IMR-90 (cell line): ENCODE measurements at regions not wholly inside any gene's neighbourhood (a gene's known extent, or its start where the extent isn't known, plus 50 kb on each side); places are given as distances from the start of the nearest gene placed in this dataset.

ENCODE experiments used
- ATAC-seq: fragments of 200-7000 bp; cut with Tn5 transposase; 2 replicates; pipeline ENCODE4 v1.9.1; 2020; ENCODE audit warnings: low read depth, mild to moderate bottlenecking, moderate library complexity
- BruUV-seq: library from RNA; stranded (reverse); fragments of 400-500 nt; replicated peaks from 2 replicates; lab custom pipeline; 2021; lab: Mats Ljungman, UMichigan
- CTCF ChIA-PET: fragments of 300-600 bp; formaldehyde crosslinking; extraction: SDS; loops from one replicate; lab custom pipeline; 2021; ENCODE audit warnings: antibody characterized with exemption; lab: Yijun Ruan, JAX
- POLR2A ChIA-PET: fragments of 300-600 bp; sonication (Branson Sonifier 250); formaldehyde crosslinking; loops from one replicate; lab custom pipeline; 2022; ENCODE audit warnings: antibody characterized with exemption; ENCODE audit not compliant: unreplicated experiment; lab: Charles Lee
- DNase-seq: peaks from one replicate; pipeline ENCODE4 v3.0.0; 2013
- H2AFZ ChIP-seq: replicated peaks from 2 replicates; pipeline ENCODE3; 2013; ENCODE audit warnings: low read length, mild to moderate bottlenecking; ENCODE audit not compliant: poor library complexity
- H2AK5ac ChIP-seq: 2 replicates; pipeline ENCODE4 v1.6.1; 2013; ENCODE audit warnings: low read depth, low read length, inconsistent platforms
- H2AK9ac ChIP-seq: replicated peaks from 2 replicates; pipeline ENCODE3; 2013; ENCODE audit warnings: mild to moderate bottlenecking, low read depth, low read length, moderate library complexity; ENCODE audit not compliant: poor library complexity
- H2BK120ac ChIP-seq: 2 replicates; pipeline ENCODE4 v1.6.1; 2013; ENCODE audit warnings: low read depth, low read length, inconsistent platforms
- H2BK15ac ChIP-seq: 3 replicates; pipeline ENCODE4 v1.6.1; 2013; ENCODE audit warnings: low read depth, low read length, inconsistent platforms
- H2BK20ac ChIP-seq: 2 replicates; pipeline ENCODE4 v1.6.1; 2013; ENCODE audit warnings: low read depth, mild to moderate bottlenecking, inconsistent platforms, low read length, moderate library complexity
- H2BK5ac ChIP-seq: 2 replicates; pipeline ENCODE4 v1.6.1; 2013; ENCODE audit warnings: mild to moderate bottlenecking, low read depth, low read length, inconsistent platforms; ENCODE audit not compliant: poor library complexity, severe bottlenecking
- H3K14ac ChIP-seq: replicated peaks from 2 replicates; pipeline ENCODE4 v1.6.1; 2013; ENCODE audit warnings: low read depth, low read length, inconsistent platforms
- H3K18ac ChIP-seq: 2 replicates; pipeline ENCODE4 v1.6.1; 2013; ENCODE audit warnings: low read depth, low read length, control low read depth
- H3K23ac ChIP-seq: 2 replicates; pipeline ENCODE4 v1.6.1; 2013; ENCODE audit warnings: low read depth, low read length, inconsistent platforms
- H3K27ac ChIP-seq: 2 replicates; pipeline ENCODE4 v1.5.1; 2013; ENCODE audit warnings: mild to moderate bottlenecking, control low read depth, low read length; ENCODE audit not compliant: insufficient read depth
- H3K27me3 ChIP-seq: 2 replicates; pipeline ENCODE4 v1.6.1; 2013; ENCODE audit warnings: low read length; ENCODE audit not compliant: control insufficient read depth, insufficient read depth
- H3K36me3 ChIP-seq: 2 replicates; pipeline ENCODE4 v1.6.1; 2013; ENCODE audit warnings: low read length, mixed read lengths; ENCODE audit not compliant: control insufficient read depth, insufficient read depth
- H3K4ac ChIP-seq: 2 replicates; pipeline ENCODE4 v1.6.1; 2013; ENCODE audit warnings: low read depth, low read length, inconsistent platforms
- H3K4me1 ChIP-seq: 2 replicates; pipeline ENCODE4 v1.6.1; 2013; ENCODE audit warnings: low read length, mixed read lengths; ENCODE audit not compliant: control insufficient read depth, insufficient read depth
- H3K4me2 ChIP-seq: 2 replicates; pipeline ENCODE4 v1.6.1; 2013; ENCODE audit warnings: low read depth, mild to moderate bottlenecking, control low read depth, low read length, moderate library complexity
- H3K4me3 ChIP-seq: 2 replicates; pipeline ENCODE4 v1.5.1; 2013; ENCODE audit warnings: low read depth, mild to moderate bottlenecking, control low read depth, low read length, moderate library complexity; ENCODE audit not compliant: insufficient read depth
- H3K56ac ChIP-seq: 2 replicates; pipeline ENCODE4 v1.6.1; 2013; ENCODE audit warnings: low read length, inconsistent platforms; ENCODE audit not compliant: insufficient read depth; ENCODE audit errors: extremely low read depth
- H3K79me1 ChIP-seq, 2 experiments: 2 replicates each; pipeline ENCODE4 v1.6.1; 2013; ENCODE audit warnings: low read length in 2 of 2, inconsistent platforms in 1 of 2, low read depth in 1 of 2
- H3K9ac ChIP-seq: 2 replicates; pipeline ENCODE4 v1.6.1; 2013; ENCODE audit warnings: low read depth, low read length, control low read depth
- H3K9me1 ChIP-seq: 2 replicates; pipeline ENCODE4 v1.6.1; 2013; ENCODE audit warnings: low read length, inconsistent platforms; ENCODE audit not compliant: insufficient read depth
- H3K9me3 ChIP-seq: 2 replicates; pipeline ENCODE4 v1.6.1; 2013; ENCODE audit warnings: low read length; ENCODE audit not compliant: control insufficient read depth, insufficient read depth
- H4K20me1 ChIP-seq: 2 replicates; pipeline ENCODE4 v1.6.1; 2013; ENCODE audit warnings: low read length, inconsistent platforms; ENCODE audit not compliant: insufficient read depth
- H4K5ac ChIP-seq: 2 replicates; pipeline ENCODE4 v1.6.1; 2013; ENCODE audit warnings: mild to moderate bottlenecking, low read depth, low read length, control low read depth
- H4K8ac ChIP-seq, 2 experiments: 2 replicates each; pipeline ENCODE4 v1.6.1; 2013; ENCODE audit warnings: low read depth in 2 of 2, low read length in 2 of 2, control low read depth in 1 of 2, inconsistent platforms in 1 of 2
- H4K91ac ChIP-seq: 2 replicates; pipeline ENCODE4 v1.6.1; 2013; ENCODE audit warnings: low read depth, low read length, inconsistent platforms; ENCODE audit not compliant: insufficient read depth
- BHLHE40 ChIP-seq: fragments of 150-350 bp; IDR thresholded peaks from 2 replicates; pipeline ENCODE4 v1.6.1; 2016; ENCODE audit warnings: mild to moderate bottlenecking, low read depth, low read length
- CEBPB ChIP-seq: IDR thresholded peaks from 2 replicates; pipeline ENCODE4 v1.6.1; 2012; ENCODE audit warnings: low read depth, low read length, improper control_type of control experiment
- CHD1 ChIP-seq: IDR thresholded peaks from 2 replicates; pipeline ENCODE4 v1.6.1; 2012; ENCODE audit warnings: low read depth, low read length, improper control_type of control experiment
- CTCF ChIP-seq: conservative IDR thresholded peaks from 2 replicates; pipeline ENCODE4 v1.5.1; 2012; ENCODE audit warnings: mild to moderate bottlenecking, low read depth, low read length, improper control_type of control experiment
- ELK1 ChIP-seq: fragments of 150-350 bp; IDR thresholded peaks from 2 replicates; pipeline ENCODE4 v1.6.1; 2016; ENCODE audit warnings: low read depth, mild to moderate bottlenecking, low read length, moderate library complexity, borderline replicate concordance
- FOS ChIP-seq: fragments of 150-350 bp; IDR thresholded peaks from 2 replicates; pipeline ENCODE4 v1.6.1; 2016; ENCODE audit warnings: low read depth, low read length
- MAFK ChIP-seq: IDR thresholded peaks from 2 replicates; pipeline ENCODE4 v1.6.1; 2012; ENCODE audit warnings: low read depth, low read length, improper control_type of control experiment
- MAZ ChIP-seq: IDR thresholded peaks from 2 replicates; pipeline ENCODE4 v1.6.1; 2012; ENCODE audit warnings: low read depth, mild to moderate bottlenecking, low read length, improper control_type of control experiment, moderate library complexity, borderline replicate concordance
- MXI1 ChIP-seq: IDR thresholded peaks from 2 replicates; pipeline ENCODE4 v1.6.1; 2012; ENCODE audit warnings: low read depth, mild to moderate bottlenecking, low read length, moderate library complexity, borderline replicate concordance
- NFE2L2 ChIP-seq: fragments of 150-350 bp; IDR thresholded peaks from 2 replicates; pipeline ENCODE4 v1.6.1; 2016; ENCODE audit warnings: low read depth, mild to moderate bottlenecking, low read length
- POLR2A ChIP-seq: IDR thresholded peaks from 2 replicates; pipeline ENCODE4 v1.6.1; 2012; ENCODE audit warnings: mild to moderate bottlenecking, low read depth, low read length
- RAD21 ChIP-seq: IDR thresholded peaks from 2 replicates; pipeline ENCODE4 v1.6.1; 2012; ENCODE audit warnings: low read length, improper control_type of control experiment
- RCOR1 ChIP-seq: IDR thresholded peaks from 2 replicates; pipeline ENCODE4 v1.6.1; 2012; ENCODE audit warnings: mild to moderate bottlenecking, low read length, improper control_type of control experiment; ENCODE audit not compliant: insufficient replicate concordance
- RFX5 ChIP-seq: IDR thresholded peaks from 2 replicates; pipeline ENCODE4 v1.8.0; 2012; ENCODE audit warnings: low read depth, mild to moderate bottlenecking, low read length, moderate library complexity
- SMC3 ChIP-seq: fragments of 150-350 bp; IDR thresholded peaks from 2 replicates; pipeline ENCODE4 v1.6.1; 2016; ENCODE audit warnings: low read depth, mild to moderate bottlenecking, antibody characterized with exemption, low read length, moderate library complexity
- USF2 ChIP-seq: fragments of 150-350 bp; IDR thresholded peaks from 2 replicates; pipeline ENCODE4 v1.6.1; 2017; ENCODE audit warnings: mild to moderate bottlenecking, antibody characterized with exemption, low read length, low read depth
- WGBS, 2 experiments: methylation state at CpG; one replicate each; pipeline versions ENCODE4 v1.1.5 to v1.1.7; 2013; ENCODE audit warnings: missing lambda C conversion rate in 2 of 2; ENCODE audit not compliant: insufficient read length in 1 of 2; ENCODE audit errors: extremely low coverage in 2 of 2; 5-methylcytosine and 5-hydroxymethylcytosine counted together
- dilution Hi-C: fragments of 300-500 bp; cut with HindIII; formaldehyde crosslinking; loops from one replicate; pipeline ENCODE4 v1.14.3; 2018; ENCODE audit warnings: low sequenced_read_pairs; ENCODE audit not compliant: unreplicated experiment
- in situ Hi-C: fragments of 300-500 bp; cut with MboI; formaldehyde crosslinking; loops from 3 replicates; pipeline ENCODE4 v1.14.3; 2019; ENCODE audit warnings: low sequenced_read_pairs, inconsistent platforms, mixed read lengths
- intact Hi-C: fragments of 100-400 bp; cut with micrococcal nuclease; formaldehyde crosslinking; loops from 2 replicates; pipeline ENCODE4 v1.10.0; 2022

- WGBS, 2 experiments: no CpG with 5 or more reads among the region's 3 CpGs
- Histone ChIP-seq H4K5ac (no peak overlapping the region), H3K4me2 (no peak overlapping the region), H4K8ac (no peak overlapping the region), H3K4ac (no peak overlapping the region), H2BK120ac (no peak overlapping the region), H3K27me3 (peaks cover 8% of the 10 kb centered on the region), H2AFZ (no peak overlapping the region), H3K4me3 (no peak overlapping the region), H2BK20ac (no peak overlapping the region), H3K36me3 (no peaks in the 10 kb centered on the region), H4K91ac (no peak overlapping the region), H4K20me1 (no peaks in the 10 kb centered on the region), H3K79me1 (no peaks in the 10 kb centered on the region), H2BK5ac (no peak overlapping the region), H3K23ac (no peak overlapping the region), H2AK5ac (no peak overlapping the region), H3K4me1 (no peaks in the 10 kb centered on the region), H3K9me1 (no peaks in the 10 kb centered on the region; the same call in 1 of the 2 replicates), H3K14ac (no peak overlapping the region), H3K56ac (no peak overlapping the region), H3K18ac (no peak overlapping the region), H3K27ac (no peak overlapping the region), H3K9ac (no peak overlapping the region), H2BK15ac (no peak overlapping the region), H3K9me3 (peaks cover 2% of the 10 kb centered on the region; the same call in 1 of the 2 replicates), H2AK9ac (no peak overlapping the region)
- POLR2A ChIA-PET: no interaction called here
- no TSS peak for BruUV-seq
- CTCF ChIA-PET: interaction anchor here (0.9 kb wide), 1 partner anchor 259 kb away, joined by 3 read pairs; no protein-coding TSS in a partner anchor
- TF ChIP-seq CHD1 (no peak), MAFK (no peak), BHLHE40 (no peak), RCOR1 (no peak), NFE2L2 (no peak), USF2 (no peak), CEBPB (no peak), CTCF (no peak), SMC3 (no peak), MXI1 (no peak), ELK1 (no peak), RAD21 (no peak), FOS (no peak), POLR2A (no peak), MAZ (no peak), RFX5 (no peak)
- in situ Hi-C loops: no loop called here
- DNase-seq: no peak
- dilution Hi-C loops: no loop called here
- intact Hi-C loops: no loop called here
- ATAC-seq: no peak
These were observed 70.2 kb upstream of the MITF start for GRCh38 chr3:69669070-69669469.
